H1 (cell line): ENCODE measurements at regions not wholly inside any gene's neighbourhood (a gene's known extent, or its start where the extent isn't known, plus 50 kb on each side); places are given as distances from the start of the nearest gene placed in this dataset.

Experiments
- CTCF ChIA-PET: fragments of 300-600 bp; sonication (Branson Sonifier 250); formaldehyde crosslinking; loops from one replicate; lab custom pipeline; 2021; ENCODE audit not compliant: partially characterized antibody; lab: Charles Lee
- POLR2A ChIA-PET: fragments of 300-600 bp; sonication (Branson Sonifier 250); formaldehyde crosslinking; loops from one replicate; lab custom pipeline; 2021; ENCODE audit warnings: inconsistent platforms; ENCODE audit not compliant: partially characterized antibody; lab: Charles Lee
- DNase-seq, 2 experiments: peaks; one replicate each; pipeline versions ENCODE4 v3.0.0 to v3.0.0-alpha.2; 2010 to 2022; ENCODE audit warnings: low spot score in 2 of 2, low read depth in 1 of 2, mixed read lengths in 1 of 2
- FAIRE-seq: peaks from 2 replicates; lab custom pipeline; 2011; peaks lifted over from hg19 to GRCh38; lab: Jason Lieb, UNC
- H2AFZ ChIP-seq: 2 replicates; pipeline ENCODE4 v1.8.1; 2012; ENCODE audit warnings: low read length, inconsistent platforms
- H2AK5ac ChIP-seq: 2 replicates; pipeline ENCODE4 v1.6.1; 2013; ENCODE audit warnings: low read depth, low read length
- H2BK120ac ChIP-seq: replicated peaks from 2 replicates; pipeline ENCODE3; 2013; ENCODE audit warnings: low read depth, low read length, inconsistent platforms
- H2BK12ac ChIP-seq: 2 replicates; pipeline ENCODE4 v1.6.1; 2013; ENCODE audit warnings: low read depth, low read length
- H2BK15ac ChIP-seq: 2 replicates; pipeline ENCODE4 v1.6.1; 2013; ENCODE audit warnings: low read length
- H2BK20ac ChIP-seq: 2 replicates; pipeline ENCODE4 v1.6.1; 2013; ENCODE audit warnings: low read length
- H2BK5ac ChIP-seq: 2 replicates; pipeline ENCODE4 v1.6.1; 2013; ENCODE audit warnings: low read depth, low read length
- H3K14ac ChIP-seq: 2 replicates; pipeline ENCODE4 v1.6.1; 2013; ENCODE audit warnings: inconsistent platforms; ENCODE audit not compliant: insufficient read length
- H3K18ac ChIP-seq: 2 replicates; pipeline ENCODE4 v1.6.1; 2013; ENCODE audit warnings: low read length; ENCODE audit errors: extremely low read depth
- H3K23ac ChIP-seq: 2 replicates; pipeline ENCODE4 v1.6.1; 2013; ENCODE audit warnings: inconsistent platforms; ENCODE audit not compliant: insufficient read length
- H3K23me2 ChIP-seq: 2 replicates; pipeline ENCODE4 v1.6.1; 2013; ENCODE audit warnings: low read depth, low read length
- H3K27ac ChIP-seq: 2 replicates; pipeline ENCODE4 v1.6.1; 2011; ENCODE audit warnings: low read depth, low read length, inconsistent platforms
- H3K27me3 ChIP-seq, 4 experiments: replicated peaks in 1 of 4; 1 replicate in 1 of 4; 2 replicates in 3 of 4; pipeline versions ENCODE4 v1.6.1 to v1.8.1; 2011 to 2013; ENCODE audit warnings: low read length in 3 of 4, mild to moderate bottlenecking in 3 of 4, inconsistent platforms in 2 of 4, mixed read lengths in 2 of 4, moderate library complexity in 1 of 4; ENCODE audit not compliant: control insufficient read depth in 3 of 4, insufficient read depth in 3 of 4; ENCODE audit errors: extremely low read depth in 1 of 4
- H3K36me3 ChIP-seq, 4 experiments: 2 replicates each; pipeline versions ENCODE4 v1.6.1 to v1.8.1; 2011 to 2013; ENCODE audit warnings: mild to moderate bottlenecking in 4 of 4, low read length in 3 of 4, moderate library complexity in 2 of 4, control low read depth in 1 of 4, inconsistent platforms in 1 of 4; ENCODE audit not compliant: insufficient read depth in 4 of 4, control insufficient read depth in 2 of 4
- H3K4ac ChIP-seq: replicated peaks from 2 replicates; pipeline ENCODE3; 2013; ENCODE audit warnings: low read length, low read depth, mixed read lengths, inconsistent platforms; ENCODE audit not compliant: insufficient read length
- H3K4me1 ChIP-seq, 4 experiments: replicated peaks in 1 of 4; 1 replicate in 1 of 4; 2 replicates in 3 of 4; pipeline versions ENCODE4 v1.6.1 to v1.8.1; 2011 to 2013; ENCODE audit warnings: low read length in 3 of 4, inconsistent platforms in 2 of 4, mixed read lengths in 1 of 4; ENCODE audit not compliant: insufficient read depth in 4 of 4, control insufficient read depth in 3 of 4
- H3K4me2 ChIP-seq, 2 experiments: 2 replicates each; pipeline versions ENCODE4 v1.6.1 to v1.8.1; 2011 to 2013; ENCODE audit warnings: low read depth in 2 of 2, low read length in 2 of 2, control low read depth in 1 of 2, inconsistent platforms in 1 of 2, mild to moderate bottlenecking in 1 of 2; ENCODE audit not compliant: insufficient read depth in 1 of 2
- H3K4me3 ChIP-seq, 4 experiments: fragments of 200-600, 300-600 bp in 1 of 4; sonication (generic), shearing (Covaris generic), sonication (Bioruptor Twin) in 1 of 4; 2 replicates each; pipeline versions ENCODE4 v1.5.1 to v1.8.1; 2011 to 2016; ENCODE audit warnings: low read length in 4 of 4, low read depth in 3 of 4, control low read depth in 2 of 4, inconsistent platforms in 2 of 4, mild to moderate bottlenecking in 2 of 4, mixed read lengths in 1 of 4, moderate library complexity in 1 of 4; ENCODE audit not compliant: insufficient read depth in 2 of 4; ENCODE audit errors: extremely low read depth in 1 of 4
- H3K56ac ChIP-seq: replicated peaks from 2 replicates; pipeline ENCODE3; 2013; ENCODE audit warnings: low read depth, mild to moderate bottlenecking, mixed read lengths, low read length, inconsistent platforms; ENCODE audit not compliant: insufficient read length
- H3K79me1 ChIP-seq: 2 replicates; pipeline ENCODE4 v1.6.1; 2013; ENCODE audit warnings: low read depth, low read length, control low read depth
- H3K79me2 ChIP-seq, 2 experiments: 2 replicates each; pipeline versions ENCODE4 v1.6.1 to v1.8.1; 2012 to 2013; ENCODE audit warnings: low read length in 2 of 2, mild to moderate bottlenecking in 2 of 2, inconsistent platforms in 1 of 2; ENCODE audit not compliant: insufficient read depth in 2 of 2, control insufficient read depth in 1 of 2
- H3K9ac ChIP-seq, 4 experiments: replicated peaks in 1 of 4; 1 replicate in 1 of 4; 2 replicates in 3 of 4; pipeline versions ENCODE4 v1.6.1 to v1.8.1; 2011 to 2013; ENCODE audit warnings: low read depth in 3 of 4, low read length in 3 of 4, control low read depth in 2 of 4, mild to moderate bottlenecking in 2 of 4, moderate library complexity in 2 of 4, inconsistent platforms in 1 of 4; ENCODE audit errors: extremely low read depth in 1 of 4
- H3K9me3 ChIP-seq, 2 experiments: 2 replicates each; pipeline versions ENCODE4 v1.6.1 to v1.8.1; 2012 to 2013; ENCODE audit warnings: mild to moderate bottlenecking in 2 of 2, moderate library complexity in 2 of 2, control low read depth in 1 of 2, inconsistent platforms in 1 of 2, low read depth in 1 of 2, low read length in 1 of 2, mixed read lengths in 1 of 2; ENCODE audit not compliant: insufficient read depth in 2 of 2
- H4K20me1 ChIP-seq, 2 experiments: replicated peaks in 1 of 2; 2 replicates each; pipeline versions ENCODE3 to v1.8.1; 2011 to 2013; ENCODE audit warnings: inconsistent platforms in 2 of 2, low read length in 2 of 2, mild to moderate bottlenecking in 1 of 2; ENCODE audit not compliant: insufficient read depth in 2 of 2, control insufficient read depth in 1 of 2
- H4K5ac ChIP-seq: 2 replicates; pipeline ENCODE4 v1.6.1; 2013; ENCODE audit warnings: low read length, low read depth, mixed read lengths, inconsistent platforms; ENCODE audit not compliant: insufficient read length
- H4K8ac ChIP-seq: 2 replicates; pipeline ENCODE4 v1.8.0; 2013; ENCODE audit warnings: mild to moderate bottlenecking, moderate library complexity, low read length, inconsistent platforms; ENCODE audit not compliant: insufficient read depth; ENCODE audit errors: extremely low read depth
- H4K91ac ChIP-seq: replicated peaks from 2 replicates; pipeline ENCODE3; 2013; ENCODE audit warnings: low read length, mixed read lengths, inconsistent platforms; ENCODE audit not compliant: insufficient read length
- KDM1A ChIP-seq: fragments of 200-600, 300-600 bp; sonication (generic); IDR thresholded peaks from 2 replicates; pipeline ENCODE4 v1.7.1; 2016; ENCODE audit warnings: mild to moderate bottlenecking, low read length, borderline replicate concordance
- PHF8 ChIP-seq: fragments of 200-600 bp; sonication (generic); conservative IDR thresholded peaks from 2 replicates; pipeline ENCODE4 v1.7.1; 2012; ENCODE audit warnings: low read depth, mild to moderate bottlenecking, inconsistent platforms, low read length, moderate library complexity
- RFX5 ChIP-seq: IDR thresholded peaks from 2 replicates; pipeline ENCODE4 v1.6.1; 2011; ENCODE audit warnings: low read depth, low read length, improper control_type of control experiment, borderline replicate concordance
- SAP30 ChIP-seq: fragments of 300-600 bp; sonication (generic); IDR thresholded peaks from 2 replicates; pipeline ENCODE4 v1.7.1; 2012; ENCODE audit warnings: low read length, moderate library complexity, mild to moderate bottlenecking, inconsistent platforms; ENCODE audit not compliant: insufficient read depth, insufficient replicate concordance
- WGBS, 2 experiments: shearing (Covaris generic) in 1 of 2; methylation state at CpG; one replicate each; pipeline versions ENCODE4 v1.1.6 to v1.1.7; 2013 to 2015; ENCODE audit warnings: low lambda C conversion rate in 2 of 2, mixed read lengths in 2 of 2, inconsistent platforms in 1 of 2, low coverage in 1 of 2, missing lambda C conversion rate in 1 of 2; ENCODE audit not compliant: insufficient replicate concordance in 2 of 2, insufficient coverage in 1 of 2, insufficient read length in 1 of 2; ENCODE audit errors: extremely low coverage in 1 of 2, missing lambda C conversion rate in 1 of 2; 5-methylcytosine and 5-hydroxymethylcytosine counted together

DNA sequence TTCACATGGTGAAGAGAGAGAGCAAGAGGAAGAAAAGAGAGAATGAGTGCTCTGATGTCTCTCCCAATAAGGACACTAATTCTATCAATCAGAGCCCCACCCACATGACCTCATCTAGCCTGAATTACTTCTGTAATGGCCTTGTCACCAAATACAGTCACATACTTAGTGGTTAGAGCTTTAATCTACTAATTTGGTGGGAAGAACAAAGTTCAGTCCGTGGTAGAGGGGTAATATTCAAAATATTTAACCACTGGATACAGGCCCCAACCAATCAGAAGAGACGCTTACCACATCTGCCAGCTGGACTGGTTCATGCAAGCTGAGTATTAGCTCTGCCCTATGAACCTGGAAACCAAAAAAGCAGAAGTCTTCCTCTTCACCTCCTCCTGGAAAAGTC is 336.3 kb upstream of the NFE2L3 start:
- no peak overlapping the region for H3K4me2 ChIP-seq
- H2BK120ac ChIP-seq = no peak overlapping the region
- no peak overlapping the region for H2BK12ac ChIP-seq
- no peak overlapping the region for H3K14ac ChIP-seq
- POLR2A ChIA-PET = no interaction called here
- H4K8ac ChIP-seq = no peak overlapping the region
- DNase-seq = no peak
- H3K27ac ChIP-seq = no peak overlapping the region
- H4K5ac ChIP-seq = no peak overlapping the region
- H3K4ac ChIP-seq = no peak overlapping the region
- no peak overlapping the region for H2BK20ac ChIP-seq
- no peak overlapping the region for H2BK15ac ChIP-seq
- no peak overlapping the region for H2BK5ac ChIP-seq
- H2AFZ ChIP-seq = no peak overlapping the region
- H3K36me3 ChIP-seq = no peaks in the 10 kb centered on the region
- H2AK5ac ChIP-seq = no peak overlapping the region
- no peaks in the 10 kb centered on the region for H3K79me1 ChIP-seq
- WGBS, 2 experiments = 94% methylated on average over 2 of the region's 2 CpGs; no CpG with 5 or more reads in 1 of the 2 experiments
- H4K20me1 ChIP-seq = no peaks in the 10 kb centered on the region
- no peaks in the 10 kb centered on the region for H3K79me2 ChIP-seq
- no peaks in the 10 kb centered on the region for H3K4me1 ChIP-seq
- CTCF ChIA-PET = interaction anchor here (1.3 to 1.8 kb wide), 2 partner anchors 10 to 23 kb away, joined by 6 to 7 read pairs; no protein-coding TSS in a partner anchor
- H4K91ac ChIP-seq = no peak overlapping the region
- H3K56ac ChIP-seq = no peak overlapping the region
- no peak for FAIRE-seq
- H3K9me3 ChIP-seq = no peaks in the 10 kb centered on the region
- no peak overlapping the region for H3K4me3 ChIP-seq
- H3K18ac ChIP-seq = no peak overlapping the region
- H3K9ac ChIP-seq = no peak overlapping the region
- no peak overlapping the region for H3K23ac ChIP-seq
- no peaks in the 10 kb centered on the region for H3K23me2 ChIP-seq
- TF ChIP-seq KDM1A (no peak), RFX5 (no peak), SAP30 (no peak), PHF8 (no peak)
- no peaks in the 10 kb centered on the region for H3K27me3 ChIP-seq
